Esophagus squamous epithelium (tissue), 5 donors: ENCODE measurements at regions not wholly inside any gene's neighbourhood (a gene's known extent, or its start where the extent isn't known, plus 50 kb on each side); places are given as distances from the start of the nearest gene placed in this dataset.

Experiments used
- DNase-seq: peaks from one replicate; lab custom pipeline; 2025; lab: John Stamatoyannopoulos, UW
- H3K27ac ChIP-seq, 4 donors: fragments of 200-600 bp; sonication (generic); one replicate each; pipeline ENCODE4 v1.5.1; 2016 to 2019; ENCODE audit warnings: mild to moderate bottlenecking in 1 of 4
- H3K27me3 ChIP-seq, 4 donors: fragments of 200-600 bp; sonication (generic); 1 replicate in 3 of 4; 2 replicates in 1 of 4; pipeline versions ENCODE4 v1.5.1 to v1.6.0; 2017 to 2021; ENCODE audit warnings: antibody characterized with exemption in 1 of 4
- H3K36me3 ChIP-seq, 3 donors: fragments of 200-600 bp; sonication (generic); one replicate each; pipeline ENCODE4 v1.5.1; 2016 to 2019
- H3K4me1 ChIP-seq, 3 donors: fragments of 200-600 bp; sonication (generic); one replicate each; pipeline ENCODE4 v1.5.1; 2017 to 2019
- H3K4me3 ChIP-seq, 4 donors: fragments of 200-600 bp; sonication (generic); 1 replicate in 3 of 4; 2 replicates in 1 of 4; pipeline ENCODE4 v1.5.1; 2016 to 2019; ENCODE audit warnings: mild to moderate bottlenecking in 2 of 4, moderate library complexity in 1 of 4
- H3K9me3 ChIP-seq, 3 donors: fragments of 200-600 bp; sonication (generic); one replicate each; pipeline ENCODE4 v1.5.1; 2016 to 2019
- CTCF ChIP-seq, 6 experiments: fragments of 450-650 bp in 4 of 6; fragments of 200-600 bp in 2 of 6; sonication (generic) in 2 of 6; IDR thresholded peaks; one replicate each; pipeline ENCODE4 v1.5.1; 2016 to 2019; ENCODE audit warnings: antibody characterized with exemption in 6 of 6, mild to moderate bottlenecking in 4 of 6, moderate library complexity in 4 of 6
- POLR2A ChIP-seq, 4 donors: fragments of 450-650 bp; IDR thresholded peaks; one replicate each; pipeline ENCODE4 v1.6.1; 2017; ENCODE audit warnings: antibody characterized with exemption in 4 of 4, mild to moderate bottlenecking in 4 of 4, moderate library complexity in 3 of 4
- WGBS, 2 donors: methylation state at CpG; one replicate each; pipeline ENCODE4 v1.1.5; 2018; 5-methylcytosine and 5-hydroxymethylcytosine counted together
- intact Hi-C: fragments of 100-400 bp; cut with DNase I; formaldehyde crosslinking; loops from one replicate; pipeline ENCODE4 v1.15.0; 2022
- donor health status: DM: yes; HTN: yes; CAD: no.

- WGBS, 2 donors = 70 to 76% methylated on average over 2 of the region's 2 CpGs
- DNase-seq = no peak
Observed at GRCh38 chr6:165019681-165020080, 289.7 kb downstream of the C6orf118 start.

DNA sequence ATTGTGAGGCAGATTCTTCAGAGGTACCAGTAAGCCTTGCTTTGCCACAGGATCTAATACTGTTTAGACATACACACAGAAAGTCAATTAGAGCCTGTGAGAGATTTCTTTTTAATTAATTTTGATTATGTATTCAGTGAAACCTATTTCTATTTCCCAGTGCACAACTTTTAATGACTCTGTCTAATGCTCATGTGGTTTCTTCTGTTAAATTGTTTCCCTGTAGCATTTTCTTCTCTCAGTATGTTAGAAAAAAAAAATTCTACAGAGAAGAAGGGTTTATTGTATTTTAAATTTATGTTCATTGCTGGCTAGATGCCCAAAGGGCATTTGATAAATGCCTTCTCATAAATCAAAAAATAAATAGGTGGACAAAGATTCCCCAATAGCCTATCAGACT is 293.7 kb downstream of the C6orf118 start:
- DNase-seq = no peak
- no peaks in the 10 kb centered on the region for H3K27me3 ChIP-seq
- no peaks in the 10 kb centered on the region for H3K9me3 ChIP-seq
- H3K4me1 ChIP-seq = no peaks in the 10 kb centered on the region
- intact Hi-C loops = no loop called here
- no peaks in the 10 kb centered on the region for H3K36me3 ChIP-seq
- H3K4me3 ChIP-seq = no peak overlapping the region
- TF ChIP-seq CTCF (IDR thresholded peaks at IDR 0.05) (no peak), POLR2A (IDR thresholded peaks at IDR 0.05) (no peak)
- no peak overlapping the region for H3K27ac ChIP-seq

More at GRCh38 chr6:165019681-165020080, 289.7 kb downstream of the C6orf118 start:
- no peak overlapping the region for H3K4me3 ChIP-seq
- no peaks in the 10 kb centered on the region for H3K36me3 ChIP-seq
- H3K9me3 ChIP-seq = no peaks in the 10 kb centered on the region
- no peaks in the 10 kb centered on the region for H3K4me1 ChIP-seq
- no peak overlapping the region for H3K27ac ChIP-seq
- TF ChIP-seq CTCF (IDR thresholded peaks at IDR 0.05) = no peak
- TF ChIP-seq POLR2A (IDR thresholded peaks at IDR 0.05) = no peak
- intact Hi-C loops = no loop called here
- H3K27me3 ChIP-seq = no peaks in the 10 kb centered on the region

DNA sequence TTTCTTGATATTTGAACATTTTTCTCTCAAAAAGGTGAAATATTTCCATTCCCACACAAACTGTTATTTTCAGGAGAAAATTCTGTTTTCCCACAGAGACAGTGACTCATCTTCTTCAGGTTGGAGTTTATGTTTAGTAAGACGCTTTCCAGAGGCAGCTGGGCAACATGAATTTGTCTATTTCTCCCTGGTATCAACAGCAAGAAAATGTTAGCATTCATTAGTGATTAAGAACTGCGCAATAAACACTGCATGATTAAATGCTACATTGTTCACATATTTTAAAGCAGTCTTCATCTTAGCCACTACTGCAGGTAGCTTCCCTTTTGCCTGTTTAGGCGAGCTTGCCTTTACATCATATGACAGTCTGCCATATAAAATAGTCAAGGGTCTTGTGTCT is 295.7 kb downstream of the C6orf118 start:
- no peaks in the 10 kb centered on the region for H3K36me3 ChIP-seq
- DNase-seq = no peak
- no peak overlapping the region for H3K27ac ChIP-seq
- TF ChIP-seq POLR2A (IDR thresholded peaks at IDR 0.05) (no peak), CTCF (IDR thresholded peaks at IDR 0.05) (no peak)
- intact Hi-C loops = no loop called here
- no peaks in the 10 kb centered on the region for H3K4me1 ChIP-seq
- H3K27me3 ChIP-seq = no peaks in the 10 kb centered on the region
- H3K9me3 ChIP-seq = no peaks in the 10 kb centered on the region
- no peak overlapping the region for H3K4me3 ChIP-seq
- WGBS, 2 donors = 65 to 74% methylated on average over 3 of the region's 3 CpGs

DNA sequence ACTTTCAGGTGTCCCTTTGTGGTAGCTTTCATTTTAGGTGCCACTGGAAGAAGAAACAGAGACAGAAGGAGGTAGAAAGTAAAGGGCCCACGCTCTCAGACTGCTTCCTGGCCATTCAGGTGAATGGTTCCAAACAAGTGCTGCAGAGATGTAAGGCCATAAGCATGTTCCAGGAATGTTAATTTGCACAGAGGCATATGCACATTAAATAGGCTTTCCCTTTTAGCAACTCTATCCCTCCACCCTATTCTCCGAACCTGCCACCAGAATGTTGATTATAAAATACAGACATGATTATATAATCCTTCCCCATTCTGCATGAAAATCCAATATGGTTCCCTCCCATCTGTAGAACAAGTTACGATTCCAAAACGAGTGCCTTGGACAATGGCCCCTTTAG is 297.2 kb downstream of the C6orf118 start:
- no peaks in the 10 kb centered on the region for H3K27me3 ChIP-seq
- DNase-seq = no peak
- H3K27ac ChIP-seq = no peak overlapping the region
- no peak overlapping the region for H3K4me3 ChIP-seq
- TF ChIP-seq CTCF (IDR thresholded peaks at IDR 0.05) (no peak), POLR2A (IDR thresholded peaks at IDR 0.05) (no peak)
- H3K9me3 ChIP-seq = peaks cover 0 to 3% (median 0%) of the 10 kb centered on the region in 3 donors
- no peaks in the 10 kb centered on the region for H3K4me1 ChIP-seq
- H3K36me3 ChIP-seq = no peaks in the 10 kb centered on the region
- intact Hi-C loops = no loop called here
- 77 to 79% methylated on average over 3 to 4 of the region's 4 CpGs for WGBS, 2 donors

DNA sequence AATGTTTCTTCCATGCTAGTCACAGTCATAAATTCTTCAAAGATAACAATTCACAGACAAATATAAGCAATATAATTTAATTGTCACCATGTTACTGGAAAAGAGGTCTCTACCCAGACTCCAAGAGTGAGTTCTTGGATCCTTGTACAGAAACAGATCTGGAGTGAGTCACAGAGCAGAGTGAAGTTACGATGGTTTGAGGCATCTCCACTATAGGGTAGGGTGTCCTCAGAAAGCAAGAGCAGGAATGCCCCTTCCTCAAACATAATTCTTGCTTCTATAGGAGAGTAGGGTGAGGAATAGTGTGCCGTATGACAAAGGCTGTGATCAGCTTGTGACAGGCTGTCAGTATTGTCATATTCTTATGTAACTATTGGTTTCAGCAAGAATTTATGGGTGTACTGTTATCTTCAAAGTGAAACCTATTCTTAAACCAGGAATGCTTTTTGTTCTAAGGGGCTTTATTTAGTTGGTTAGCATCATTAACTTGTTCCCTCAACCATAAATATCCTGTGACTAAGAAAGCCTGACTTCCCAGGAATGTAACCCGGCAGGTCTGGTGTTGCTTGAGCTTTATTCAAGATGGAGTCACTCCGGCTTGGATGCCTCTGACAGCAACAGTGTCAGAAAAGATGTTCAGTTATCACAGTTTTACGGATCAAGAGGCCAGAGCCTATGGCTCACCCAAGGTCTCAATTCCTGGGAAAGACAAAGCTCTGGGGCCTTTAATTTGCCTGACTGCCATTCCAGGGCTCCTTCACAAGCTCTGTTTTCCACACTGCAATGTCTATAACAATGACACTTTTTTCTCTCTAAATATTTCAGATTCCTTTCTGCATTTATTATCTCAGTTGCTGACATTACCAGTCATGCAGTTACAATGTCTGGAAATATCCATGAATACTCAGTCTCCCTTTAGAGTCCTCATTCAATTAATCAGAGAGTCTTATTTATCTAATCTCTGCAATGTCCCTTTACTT is 298.6 kb downstream of the C6orf118 start:
- no peak overlapping the region for H3K27ac ChIP-seq
- no peaks in the 10 kb centered on the region for H3K27me3 ChIP-seq
- H3K4me3 ChIP-seq = no peak overlapping the region
- WGBS, 2 donors = 53 to 66% methylated on average over 5 of the region's 5 CpGs
- H3K9me3 ChIP-seq = peaks cover 0 to 13% (median 0%) of the 10 kb centered on the region in 3 donors
- H3K4me1 ChIP-seq = no peaks in the 10 kb centered on the region
- DNase-seq = no peak
- intact Hi-C loops = no loop called here
- TF ChIP-seq POLR2A (IDR thresholded peaks at IDR 0.05) = no peak
- no peak for TF ChIP-seq CTCF (IDR thresholded peaks at IDR 0.05)
- H3K36me3 ChIP-seq = no peaks in the 10 kb centered on the region
